HEK293 (cell line): ENCODE measurements at regions not wholly inside any gene's neighbourhood (a gene's known extent, or its start where the extent isn't known, plus 50 kb on each side); places are given as distances from the start of the nearest gene placed in this dataset.

Source experiments
- CTCF ChIA-PET: fragments of 350-600 bp; formaldehyde crosslinking; extraction: SDS; loops from one replicate; lab custom pipeline; 2021; ENCODE audit warnings: antibody characterized with exemption; lab: Yijun Ruan, JAX
- POLR2A ChIA-PET: fragments of 300-600 bp; formaldehyde crosslinking; extraction: SDS; loops from one replicate; lab custom pipeline; 2020; ENCODE audit warnings: antibody characterized with exemption, inconsistent platforms; lab: Yijun Ruan, JAX
- H3K27ac ChIP-seq: fragments of 200-500 bp; sonication (Bioruptor generic); 2 replicates; pipeline ENCODE4 v1.5.1; 2014; ENCODE audit warnings: low read depth, low read length, control low read depth, inconsistent platforms; ENCODE audit errors: extremely low read depth
- H3K36me3 ChIP-seq, 2 experiments: fragments of 200-500 bp in 1 of 2; sonication (Bioruptor generic) in 1 of 2; 1 replicate in 1 of 2; 2 replicates in 1 of 2; pipeline ENCODE4 v1.5.1; 2014 to 2017; ENCODE audit warnings: inconsistent platforms in 2 of 2, low read length in 2 of 2; ENCODE audit not compliant: control insufficient read depth in 2 of 2, insufficient read depth in 1 of 2
- H3K4me1 ChIP-seq: fragments of 200-500 bp; sonication (Bioruptor generic); 2 replicates; pipeline ENCODE4 v1.5.1; 2014; ENCODE audit warnings: mild to moderate bottlenecking, low read length, inconsistent platforms; ENCODE audit not compliant: control insufficient read depth, insufficient read depth
- H3K4me3 ChIP-seq: 2 replicates; pipeline ENCODE4 v1.5.1; 2011; ENCODE audit warnings: low read depth, mild to moderate bottlenecking, control low read depth, low read length, moderate library complexity
- H3K9me3 ChIP-seq: fragments of 200-500 bp; sonication (Bioruptor generic); 2 replicates; pipeline ENCODE4 v1.5.1; 2014; ENCODE audit warnings: low read depth, low read length, inconsistent platforms; ENCODE audit not compliant: control insufficient read depth, insufficient read depth
- GLI4 ChIP-seq: fragments of 450-650 bp; formaldehyde crosslinking; IDR thresholded peaks from 2 replicates; pipeline ENCODE4 v1.5.1; 2016; ENCODE audit warnings: missing biosample characterization, missing genetic modification characterization
- KLF8 ChIP-seq: fragments of 450-650 bp; formaldehyde crosslinking; IDR thresholded peaks from 2 replicates; pipeline ENCODE4 v1.5.1; 2016; ENCODE audit warnings: missing biosample characterization, missing genetic modification characterization
- KLF9 ChIP-seq: fragments of 450-650 bp; formaldehyde crosslinking; IDR thresholded peaks from 2 replicates; pipeline ENCODE4 v1.5.1; 2016; ENCODE audit warnings: missing biosample characterization, missing genetic modification characterization, low read depth
- RBAK ChIP-seq: fragments of 450-650 bp; formaldehyde crosslinking; IDR thresholded peaks from 2 replicates; pipeline ENCODE4 v1.5.1; 2016; ENCODE audit warnings: missing biosample characterization, missing genetic modification characterization
- SALL2 ChIP-seq: fragments of 450-650 bp; formaldehyde crosslinking; IDR thresholded peaks from 2 replicates; pipeline ENCODE4 v1.5.0; 2017; ENCODE audit warnings: missing biosample characterization, mild to moderate bottlenecking, missing genetic modification characterization, borderline replicate concordance
- ZBTB8A ChIP-seq: fragments of 450-650 bp; formaldehyde crosslinking; IDR thresholded peaks from 2 replicates; pipeline ENCODE4 v1.5.1; 2016; ENCODE audit warnings: missing biosample characterization, missing genetic modification characterization
- ZFP41 ChIP-seq: fragments of 450-650 bp; formaldehyde crosslinking; IDR thresholded peaks from 2 replicates; pipeline ENCODE4 v1.5.1; 2016; ENCODE audit warnings: missing biosample characterization, missing genetic modification characterization, borderline replicate concordance
- ZNF157 ChIP-seq: fragments of 450-650 bp; formaldehyde crosslinking; IDR thresholded peaks from 2 replicates; pipeline ENCODE4 v1.5.1; 2016; ENCODE audit warnings: missing biosample characterization, missing genetic modification characterization
- ZNF16 ChIP-seq: fragments of 450-650 bp; formaldehyde crosslinking; IDR thresholded peaks from 2 replicates; pipeline ENCODE4 v1.5.1; 2016; ENCODE audit warnings: low read depth, missing biosample characterization, missing genetic modification characterization
- ZNF223 ChIP-seq: fragments of 450-650 bp; formaldehyde crosslinking; IDR thresholded peaks from 2 replicates; pipeline ENCODE4 v1.5.1; 2016; ENCODE audit warnings: missing biosample characterization, missing genetic modification characterization
- ZNF23 ChIP-seq: fragments of 450-650 bp; formaldehyde crosslinking; IDR thresholded peaks from 2 replicates; pipeline ENCODE4 v1.5.1; 2016; ENCODE audit warnings: missing biosample characterization, missing genetic modification characterization, borderline replicate concordance
- ZNF354C ChIP-seq: fragments of 450-650 bp; formaldehyde crosslinking; IDR thresholded peaks from 2 replicates; pipeline ENCODE4 v1.5.1; 2016; ENCODE audit warnings: missing biosample characterization, missing genetic modification characterization, low read depth, borderline replicate concordance
- ZNF549 ChIP-seq: fragments of 450-650 bp; IDR thresholded peaks from 2 replicates; pipeline ENCODE4 v1.5.1; 2018; ENCODE audit warnings: missing biosample characterization, missing genetic modification characterization, mild to moderate bottlenecking, inconsistent platforms, moderate library complexity
- ZNF558 ChIP-seq: fragments of 450-650 bp; formaldehyde crosslinking; IDR thresholded peaks from 2 replicates; pipeline ENCODE4 v1.5.1; 2016; ENCODE audit warnings: missing biosample characterization, missing genetic modification characterization
- ZNF571 ChIP-seq: fragments of 450-650 bp; formaldehyde crosslinking; IDR thresholded peaks from 2 replicates; pipeline ENCODE4 v1.5.0; 2017; ENCODE audit warnings: missing biosample characterization, missing genetic modification characterization
- ZNF654 ChIP-seq: fragments of 450-650 bp; formaldehyde crosslinking; IDR thresholded peaks from 2 replicates; pipeline ENCODE4 v1.5.1; 2016; ENCODE audit warnings: low read depth, missing biosample characterization, missing genetic modification characterization
- ZNF76 ChIP-seq: fragments of 450-650 bp; formaldehyde crosslinking; IDR thresholded peaks from 2 replicates; pipeline ENCODE4; 2016; ENCODE audit warnings: low read depth, missing biosample characterization, missing genetic modification characterization, borderline replicate concordance
- ZNF768 ChIP-seq: fragments of 450-650 bp; formaldehyde crosslinking; IDR thresholded peaks from 2 replicates; pipeline ENCODE4 v1.5.1; 2018; ENCODE audit warnings: missing biosample characterization, mild to moderate bottlenecking, missing genetic modification characterization
- ZNF785 ChIP-seq: fragments of 450-650 bp; formaldehyde crosslinking; IDR thresholded peaks from 2 replicates; pipeline ENCODE4 v1.5.1; 2016; ENCODE audit warnings: missing biosample characterization, missing genetic modification characterization
- TF ChIP-seq, protein P1 (sequence below): fragments of 450-650 bp; IDR thresholded peaks from 2 replicates; pipeline ENCODE4 v1.5.1; 2018; ENCODE audit warnings: missing biosample characterization, missing genetic modification characterization
- TF ChIP-seq, protein P2 (sequence below): fragments of 450-650 bp; formaldehyde crosslinking; IDR thresholded peaks from 2 replicates; pipeline ENCODE4 v1.5.1; 2016; ENCODE audit warnings: missing biosample characterization, missing genetic modification characterization
- TF ChIP-seq, protein P3 (sequence below): fragments of 450-650 bp; formaldehyde crosslinking; IDR thresholded peaks from 2 replicates; pipeline ENCODE4 v1.5.1; 2016; ENCODE audit warnings: missing biosample characterization, missing genetic modification characterization
- TF ChIP-seq, protein P4 (sequence below): fragments of 450-650 bp; formaldehyde crosslinking; IDR thresholded peaks from 2 replicates; pipeline ENCODE4 v1.5.1; 2016; ENCODE audit warnings: missing biosample characterization, missing genetic modification characterization

DNA sequence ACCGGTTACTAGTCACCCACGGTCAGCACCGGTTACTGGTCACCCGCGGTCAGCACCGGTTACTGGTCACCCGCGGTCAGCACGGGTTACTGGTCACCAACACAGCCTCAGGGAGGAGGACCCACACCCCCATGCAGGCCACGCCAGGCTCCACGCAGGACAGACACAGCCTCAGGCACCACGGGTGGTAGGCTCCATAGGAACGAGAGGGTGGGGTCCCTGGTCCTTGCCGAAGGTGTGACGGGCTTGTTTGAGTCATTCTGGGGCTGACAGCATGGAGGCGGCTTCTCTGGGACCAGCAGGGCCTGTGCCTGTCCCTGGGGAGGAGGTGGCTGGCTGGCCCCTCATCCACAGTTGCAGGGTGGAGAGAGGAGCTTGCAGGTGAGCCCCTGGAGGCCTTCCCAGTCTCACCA, 122.8 kb upstream of the SOX1 start (continued):
- TF ChIP-seq, protein P1, sequence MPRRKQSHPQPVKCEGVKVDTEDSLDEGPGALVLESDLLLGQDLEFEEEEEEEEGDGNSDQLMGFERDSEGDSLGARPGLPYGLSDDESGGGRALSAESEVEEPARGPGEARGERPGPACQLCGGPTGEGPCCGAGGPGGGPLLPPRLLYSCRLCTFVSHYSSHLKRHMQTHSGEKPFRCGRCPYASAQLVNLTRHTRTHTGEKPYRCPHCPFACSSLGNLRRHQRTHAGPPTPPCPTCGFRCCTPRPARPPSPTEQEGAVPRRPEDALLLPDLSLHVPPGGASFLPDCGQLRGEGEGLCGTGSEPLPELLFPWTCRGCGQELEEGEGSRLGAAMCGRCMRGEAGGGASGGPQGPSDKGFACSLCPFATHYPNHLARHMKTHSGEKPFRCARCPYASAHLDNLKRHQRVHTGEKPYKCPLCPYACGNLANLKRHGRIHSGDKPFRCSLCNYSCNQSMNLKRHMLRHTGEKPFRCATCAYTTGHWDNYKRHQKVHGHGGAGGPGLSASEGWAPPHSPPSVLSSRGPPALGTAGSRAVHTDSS (tag by site-specific recombination) = no peak
- TF ChIP-seq ZNF654 (tag by site-specific recombination) (no peak), ZNF76 (tag by site-specific recombination) (no peak), ZNF768 (tag by site-specific recombination) (no peak), ZNF354C (tag by site-specific recombination) (no peak), ZNF785 (tag by site-specific recombination) (no peak), ZNF549 (tag by site-specific recombination) (no peak), KLF9 (no peak), ZNF157 (tag by site-specific recombination) (no peak), GLI4 (tag by site-specific recombination) (no peak), ZFP41 (tag by site-specific recombination) (no peak)

DNA sequence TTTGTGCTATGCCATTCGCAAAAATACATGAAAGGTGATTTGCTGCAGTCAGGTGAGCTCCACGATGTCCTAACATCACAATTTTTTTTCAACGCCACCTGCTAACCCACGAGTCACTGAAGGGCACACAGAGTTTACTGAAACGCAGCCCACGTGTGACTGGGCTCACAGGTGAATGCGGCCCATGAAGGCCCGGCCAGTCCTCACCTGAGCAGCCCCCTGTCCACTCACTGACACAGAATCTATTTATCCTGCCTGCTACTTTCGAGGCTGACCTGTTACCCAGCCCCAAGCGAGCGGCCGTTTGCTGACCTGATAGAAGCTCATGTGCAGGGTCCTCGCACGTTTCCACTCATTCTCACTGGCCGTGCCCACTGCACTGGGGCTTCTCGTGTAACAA, 121.9 kb upstream of the SOX1 start:
- Histone ChIP-seq H3K4me1 (no peaks in the 10 kb centered on the region), H3K4me3 (no peak overlapping the region), H3K27ac (no peak overlapping the region), H3K9me3 (no peaks in the 10 kb centered on the region), H3K36me3 (no peaks in the 10 kb centered on the region)
- TF ChIP-seq ZNF558 (no peak), ZNF223 (tag by site-specific recombination) (no peak), RBAK (no peak), KLF8 (no peak), ZNF23 (tag by site-specific recombination) (no peak), ZNF549 (tag by site-specific recombination) (no peak), ZBTB8A (tag by site-specific recombination) (no peak), ZNF571 (tag by site-specific recombination) (no peak), ZNF16 (tag by site-specific recombination) (no peak), GLI4 (tag by site-specific recombination) (no peak), SALL2 (tag by site-specific recombination) (no peak)
- TF ChIP-seq, protein P2, sequence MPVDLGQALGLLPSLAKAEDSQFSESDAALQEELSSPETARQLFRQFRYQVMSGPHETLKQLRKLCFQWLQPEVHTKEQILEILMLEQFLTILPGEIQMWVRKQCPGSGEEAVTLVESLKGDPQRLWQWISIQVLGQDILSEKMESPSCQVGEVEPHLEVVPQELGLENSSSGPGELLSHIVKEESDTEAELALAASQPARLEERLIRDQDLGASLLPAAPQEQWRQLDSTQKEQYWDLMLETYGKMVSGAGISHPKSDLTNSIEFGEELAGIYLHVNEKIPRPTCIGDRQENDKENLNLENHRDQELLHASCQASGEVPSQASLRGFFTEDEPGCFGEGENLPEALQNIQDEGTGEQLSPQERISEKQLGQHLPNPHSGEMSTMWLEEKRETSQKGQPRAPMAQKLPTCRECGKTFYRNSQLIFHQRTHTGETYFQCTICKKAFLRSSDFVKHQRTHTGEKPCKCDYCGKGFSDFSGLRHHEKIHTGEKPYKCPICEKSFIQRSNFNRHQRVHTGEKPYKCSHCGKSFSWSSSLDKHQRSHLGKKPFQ (tag by site-specific recombination) = no peak
- TF ChIP-seq, protein P3, sequence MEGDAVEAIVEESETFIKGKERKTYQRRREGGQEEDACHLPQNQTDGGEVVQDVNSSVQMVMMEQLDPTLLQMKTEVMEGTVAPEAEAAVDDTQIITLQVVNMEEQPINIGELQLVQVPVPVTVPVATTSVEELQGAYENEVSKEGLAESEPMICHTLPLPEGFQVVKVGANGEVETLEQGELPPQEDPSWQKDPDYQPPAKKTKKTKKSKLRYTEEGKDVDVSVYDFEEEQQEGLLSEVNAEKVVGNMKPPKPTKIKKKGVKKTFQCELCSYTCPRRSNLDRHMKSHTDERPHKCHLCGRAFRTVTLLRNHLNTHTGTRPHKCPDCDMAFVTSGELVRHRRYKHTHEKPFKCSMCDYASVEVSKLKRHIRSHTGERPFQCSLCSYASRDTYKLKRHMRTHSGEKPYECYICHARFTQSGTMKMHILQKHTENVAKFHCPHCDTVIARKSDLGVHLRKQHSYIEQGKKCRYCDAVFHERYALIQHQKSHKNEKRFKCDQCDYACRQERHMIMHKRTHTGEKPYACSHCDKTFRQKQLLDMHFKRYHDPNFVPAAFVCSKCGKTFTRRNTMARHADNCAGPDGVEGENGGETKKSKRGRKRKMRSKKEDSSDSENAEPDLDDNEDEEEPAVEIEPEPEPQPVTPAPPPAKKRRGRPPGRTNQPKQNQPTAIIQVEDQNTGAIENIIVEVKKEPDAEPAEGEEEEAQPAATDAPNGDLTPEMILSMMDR = no peak
- TF ChIP-seq, protein P4, sequence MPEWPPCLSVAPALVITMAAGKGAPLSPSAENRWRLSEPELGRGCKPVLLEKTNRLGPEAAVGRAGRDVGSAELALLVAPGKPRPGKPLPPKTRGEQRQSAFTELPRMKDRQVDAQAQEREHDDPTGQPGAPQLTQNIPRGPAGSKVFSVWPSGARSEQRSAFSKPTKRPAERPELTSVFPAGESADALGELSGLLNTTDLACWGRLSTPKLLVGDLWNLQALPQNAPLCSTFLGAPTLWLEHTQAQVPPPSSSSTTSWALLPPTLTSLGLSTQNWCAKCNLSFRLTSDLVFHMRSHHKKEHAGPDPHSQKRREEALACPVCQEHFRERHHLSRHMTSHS (tag by site-specific recombination) = no peak
- POLR2A ChIA-PET = no interaction called here
- CTCF ChIA-PET = no interaction called here
